K562 (cell line): ENCODE measurements at regions not wholly inside any gene's neighbourhood (a gene's known extent, or its start where the extent isn't known, plus 50 kb on each side); places are given as distances from the start of the nearest gene placed in this dataset.

Experiments used
- ATAC-seq: fragments of 200-7000 bp; cut with Tn5 transposase; 3 replicates; pipeline ENCODE4 v1.9.1; 2020; ENCODE audit warnings: moderate library complexity
- BruUV-seq: library from RNA; stranded (reverse); fragments of 400-500 nt; replicated peaks from 2 replicates; lab custom pipeline; 2021; lab: Mats Ljungman, UMichigan
- CTCF ChIA-PET: fragments of 300-600 bp; formaldehyde crosslinking; extraction: SDS; loops from one replicate; lab custom pipeline; 2021; ENCODE audit warnings: low intra/inter-chr PET ratio; lab: Yijun Ruan, JAX
- POLR2A ChIA-PET: fragments of 300-600, 350-650 bp; sonication (Branson Sonifier 250); formaldehyde crosslinking; extraction: SDS; loops from one replicate; lab custom pipeline; 2021; ENCODE audit warnings: antibody characterized with exemption, inconsistent platforms; lab: Yijun Ruan, JAX
- DNase-seq, 4 experiments: peaks; one replicate each; pipeline versions ENCODE4 v3.0.0 to v3.0.0-alpha.2; 2011 to 2018; ENCODE audit warnings: low spot score in 3 of 4, mixed read lengths in 3 of 4; ENCODE audit errors: extremely low read depth in 1 of 4
- FAIRE-seq: peaks from 2 replicates; lab custom pipeline; 2011; peaks lifted over from hg19 to GRCh38; lab: Jason Lieb, UNC
- H2AFZ ChIP-seq: 2 replicates; pipeline ENCODE4 v1.6.0; 2011; ENCODE audit warnings: low read depth, low read length, control low read depth, inconsistent platforms
- H3K27ac ChIP-seq: fragments of 200-600 bp; 3 replicates; pipeline ENCODE4 v1.8.0; 2011; ENCODE audit warnings: low read depth, mild to moderate bottlenecking, control low read depth, inconsistent platforms, low read length, moderate library complexity, mixed read lengths; ENCODE audit errors: extremely low read depth
- H3K27me3 ChIP-seq, 2 experiments: fragments of 300-600 bp in 1 of 2; 2 replicates in 1 of 2; 3 replicates in 1 of 2; pipeline versions ENCODE4 v1.6.0 to v1.8.0; 2011; ENCODE audit warnings: inconsistent platforms in 2 of 2, low read length in 2 of 2, mild to moderate bottlenecking in 1 of 2, mixed read lengths in 1 of 2, moderate library complexity in 1 of 2; ENCODE audit not compliant: control insufficient read depth in 2 of 2, insufficient read depth in 2 of 2
- H3K36me3 ChIP-seq: fragments of 300-600 bp; 3 replicates; pipeline ENCODE4 v1.8.0; 2011; ENCODE audit warnings: mild to moderate bottlenecking, low read length, inconsistent platforms; ENCODE audit not compliant: control insufficient read depth, insufficient read depth
- H3K4me1 ChIP-seq, 2 experiments: fragments of 200-600 bp in 1 of 2; replicated peaks in 1 of 2; 2 replicates in 1 of 2; 3 replicates in 1 of 2; pipeline versions ENCODE4 v1.5.1 to v1.8.0; 2011; ENCODE audit warnings: inconsistent platforms in 2 of 2, low read length in 2 of 2, mild to moderate bottlenecking in 1 of 2, mixed read lengths in 1 of 2, moderate library complexity in 1 of 2; ENCODE audit not compliant: control insufficient read depth in 2 of 2, insufficient read depth in 2 of 2
- H3K4me2 ChIP-seq: 2 replicates; pipeline ENCODE4 v1.6.1; 2011; ENCODE audit warnings: low read length, control low read depth, inconsistent platforms, mixed read lengths; ENCODE audit not compliant: insufficient read depth
- H3K4me3 ChIP-seq: fragments of 200-600 bp; sonication (generic), shearing (Covaris generic); 2 replicates; pipeline ENCODE4 v1.5.1; 2016; ENCODE audit warnings: control low read depth, inconsistent platforms
- H3K79me2 ChIP-seq: fragments of 200-600 bp; 3 replicates; pipeline ENCODE4 v1.8.0; 2011; ENCODE audit warnings: low read length, inconsistent platforms; ENCODE audit not compliant: control insufficient read depth, insufficient read depth
- H3K9ac ChIP-seq, 2 experiments: 2 replicates each; pipeline versions ENCODE4 v1.6.0 to v1.6.1; 2011; ENCODE audit warnings: low read depth in 2 of 2, low read length in 2 of 2, control low read depth in 1 of 2, inconsistent platforms in 1 of 2, mild to moderate bottlenecking in 1 of 2, mixed read lengths in 1 of 2; ENCODE audit not compliant: insufficient read depth in 1 of 2
- H3K9me1 ChIP-seq: one replicate; pipeline ENCODE4 v1.6.0; 2011; ENCODE audit warnings: inconsistent platforms, mild to moderate bottlenecking, low read length, moderate library complexity; ENCODE audit not compliant: control insufficient read depth, insufficient read depth
- H3K9me3 ChIP-seq: replicated peaks from 2 replicates; pipeline ENCODE4 v1.5.1; 2011; ENCODE audit warnings: low read depth, low read length, inconsistent platforms; ENCODE audit not compliant: control insufficient read depth, insufficient read depth
- H4K20me1 ChIP-seq: replicated peaks from 2 replicates; pipeline ENCODE4 v1.6.1; 2011; ENCODE audit warnings: low read length, inconsistent platforms, mixed read lengths; ENCODE audit not compliant: control insufficient read depth, insufficient read depth
- ELF4 ChIP-seq: fragments of 450-650 bp; formaldehyde crosslinking; IDR thresholded peaks from 2 replicates; pipeline ENCODE4 v1.4.0; 2022; ENCODE audit warnings: missing genetic modification characterization
- IRF2 ChIP-seq: sonication (generic); formaldehyde crosslinking; IDR thresholded peaks from 2 replicates; pipeline ENCODE4 v1.8.1; 2022; ENCODE audit warnings: mild to moderate bottlenecking, missing genetic modification reagents
- NFYB ChIP-seq: IDR thresholded peaks from 2 replicates; pipeline ENCODE4 v1.6.1; 2011; ENCODE audit warnings: mild to moderate bottlenecking, moderate library complexity; ENCODE audit not compliant: insufficient read length; ENCODE audit errors: extremely low read depth
- NR4A1 ChIP-seq, 2 experiments: fragments of 250-450 bp in 1 of 2; fragments of 450-650 bp in 1 of 2; sonication (Bioruptor Pico) in 1 of 2; IDR thresholded peaks; 2 replicates each; pipeline versions ENCODE4 v1.4.0 to v1.6.1; 2016 to 2020; ENCODE audit warnings: mild to moderate bottlenecking in 2 of 2, missing compliant biosample characterization in 1 of 2, missing genetic modification characterization in 1 of 2, moderate library complexity in 1 of 2
- SREBF1 ChIP-seq: fragments of 150-350 bp; IDR thresholded peaks from 2 replicates; pipeline ENCODE4 v1.6.1; 2014; ENCODE audit warnings: antibody characterized with exemption, low read depth, low read length, borderline replicate concordance
- ZZZ3 ChIP-seq: fragments of 450-650 bp; IDR thresholded peaks from 2 replicates; pipeline ENCODE4 v1.6.1; 2016; ENCODE audit warnings: antibody characterized with exemption, mild to moderate bottlenecking, moderate library complexity
- WGBS: fragments of 100-300 bp; shearing (Covaris generic); methylation state at CpG from one replicate; pipeline ENCODE4 v1.1.6; 2016; ENCODE audit warnings: low coverage, mixed read lengths; ENCODE audit not compliant: insufficient coverage; ENCODE audit errors: missing lambda C conversion rate; 5-methylcytosine and 5-hydroxymethylcytosine counted together
- in situ Hi-C: fragments of 300-500 bp; cut with MboI; formaldehyde crosslinking; loops from 4 replicates; pipeline ENCODE4 v1.15.0; 2018; ENCODE audit warnings: inconsistent platforms, mixed read lengths
- intact Hi-C: fragments of 100-400 bp; cut with micrococcal nuclease; formaldehyde crosslinking; loops from 2 replicates; pipeline ENCODE4 v1.14.2; 2022
- TF ChIP-seq, protein P1 (sequence below): fragments of 450-650 bp; formaldehyde crosslinking; IDR thresholded peaks from 2 replicates; pipeline ENCODE4 v1.4.0; 2022; ENCODE audit warnings: missing genetic modification characterization

DNA sequence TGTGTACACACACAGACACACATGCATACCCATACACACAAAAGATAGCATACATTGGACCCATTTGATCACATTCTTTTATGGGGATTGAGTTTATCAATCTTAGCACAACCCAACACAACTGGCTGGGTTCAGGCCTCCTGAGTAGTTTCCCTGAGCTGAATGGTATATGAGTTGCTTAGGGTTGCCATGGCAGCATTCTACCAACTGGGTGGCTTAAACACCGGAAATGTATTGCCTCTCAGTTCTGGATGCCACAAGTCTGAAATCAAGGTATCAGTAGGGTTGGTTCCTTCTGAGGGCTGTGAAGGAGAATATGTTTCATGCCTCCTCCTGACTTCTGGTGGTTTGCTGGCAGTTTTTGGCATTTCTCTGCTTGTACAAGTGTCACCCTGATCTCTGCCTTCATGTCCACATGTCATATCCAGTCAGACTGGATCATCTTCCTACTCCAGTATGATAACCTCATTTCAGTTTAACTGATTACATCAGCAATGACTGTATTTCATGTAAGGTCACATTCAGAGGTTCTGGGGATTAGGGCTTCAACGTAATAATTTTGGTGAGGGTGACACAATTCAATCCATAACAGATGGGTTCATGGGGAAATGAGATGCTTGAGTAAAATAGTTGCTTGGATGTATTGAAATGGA is 212.7 kb downstream of the KCNE4 start:
- FAIRE-seq (no peak), ATAC-seq (no peak), DNase-seq (no peak)
- no peaks in the 10 kb centered on the region for H4K20me1 ChIP-seq
- intact Hi-C loops (no loop called here), in situ Hi-C loops (no loop called here)
- no peak for TF ChIP-seq SREBF1
- no peak for TF ChIP-seq ELF4 (CRISPR knock-in tag)
- no peak for TF ChIP-seq IRF2 (CRISPR knock-in tag)
- TF ChIP-seq ZZZ3: no peak
- TF ChIP-seq NFYB: no peak
- no peak for TF ChIP-seq NR4A1 (CRISPR knock-in tag; IDR thresholded peaks at IDR 0.05)
- TF ChIP-seq NR4A1 (tag; IDR thresholded peaks at IDR 0.05): no peak
- TF ChIP-seq, protein P1, sequence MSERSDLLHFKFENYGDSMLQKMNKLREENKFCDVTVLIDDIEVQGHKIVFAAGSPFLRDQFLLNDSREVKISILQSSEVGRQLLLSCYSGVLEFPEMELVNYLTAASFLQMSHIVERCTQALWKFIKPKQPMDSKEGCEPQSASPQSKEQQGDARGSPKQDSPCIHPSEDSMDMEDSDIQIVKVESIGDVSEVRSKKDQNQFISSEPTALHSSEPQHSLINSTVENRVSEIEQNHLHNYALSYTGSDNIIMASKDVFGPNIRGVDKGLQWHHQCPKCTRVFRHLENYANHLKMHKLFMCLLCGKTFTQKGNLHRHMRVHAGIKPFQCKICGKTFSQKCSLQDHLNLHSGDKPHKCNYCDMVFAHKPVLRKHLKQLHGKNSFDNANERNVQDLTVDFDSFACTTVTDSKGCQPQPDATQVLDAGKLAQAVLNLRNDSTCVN (CRISPR knock-in tag): no peak
- ChIA-PET CTCF (no interaction called here), POLR2A (no interaction called here)
- H3K9me3 ChIP-seq: no peaks in the 10 kb centered on the region
- no peak overlapping the region for H3K4me2 ChIP-seq
- no peak overlapping the region for H3K4me3 ChIP-seq
- no peaks in the 10 kb centered on the region for H3K36me3 ChIP-seq
- H3K4me1 ChIP-seq: no peaks in the 10 kb centered on the region
- H3K79me2 ChIP-seq: no peaks in the 10 kb centered on the region
- no peak overlapping the region for H3K9ac ChIP-seq
- H2AFZ ChIP-seq: no peak overlapping the region
- no TSS peak for BruUV-seq
- 0% methylated on average over 2 of the region's 2 CpGs for WGBS
- H3K9me1 ChIP-seq: no peaks in the 10 kb centered on the region
- H3K27ac ChIP-seq: no peak overlapping the region
- H3K27me3 ChIP-seq: no peaks in the 10 kb centered on the region
